ENCODE measurements at regions not wholly inside any gene's neighbourhood (a gene's known extent, or its start where the extent isn't known, plus 50 kb on each side); places are given as distances from the start of the nearest gene placed in this dataset. TPM values are rescaled to one million over a fixed set of nuclear protein-coding genes. Genes with fewer than 3 reads are reported as not detected.

Small RNA genes lying in the stretch of these regions (microRNA-seq; reads per million reads assigned to microRNA genes)
- gene MIR5701-1 (ENCODE audit: unreplicated experiment) = not detected

All from glutamatergic neuron (in vitro differentiated cells).